Stimulated activated CD4-positive, alpha-beta T cell treated with anti-CD3 and anti-CD28 coated beads, Interleukin-12 subunit alpha, Interleukin-12 subunit beta, amount 100 ng/mL, for 24 hours (primary cell): ENCODE measurements at regions not wholly inside any gene's neighbourhood (a gene's known extent, or its start where the extent isn't known, plus 50 kb on each side); places are given as distances from the start of the nearest gene placed in this dataset.

ENCODE experiments used
- DNase-seq, 2 experiments: peaks; one replicate each; pipeline ENCODE4 v3.0.0-alpha.2; 2020; ENCODE audit warnings: low read depth in 2 of 2

- no peak for DNase-seq
These were observed 56.2 kb upstream of the GPRIN3 start for GRCh38 chr4:89363786-89364185.

- DNase-seq = no peak
These were observed 51.5 kb upstream of the GPRIN3 start for GRCh38 chr4:89358935-89359638.

GRCh38 chr4:89357787-89358186 is 50.2 kb upstream of the GPRIN3 start:
- DNase-seq = no peak
